ENCODE measurements at regions not wholly inside any gene's neighbourhood (a gene's known extent, or its start where the extent isn't known, plus 50 kb on each side); places are given as distances from the start of the nearest gene placed in this dataset.

- TF ChIP-seq CTCF (IDR thresholded peaks at IDR 0.05) (no peak), POLR2A (IDR thresholded peaks at IDR 0.05) (no peak), POLR2AphosphoS5 (IDR thresholded peaks at IDR 0.05) (no peak), EP300 (IDR thresholded peaks at IDR 0.05) (no peak)
Observed at GRCh38 chrX:22534643-22535042, 261.9 kb downstream of the CBLL2 start.

Data from sigmoid colon (tissue), 4 donors.